Trophoblast cell (in vitro differentiated cells and primary cell): ENCODE measurements at regions not wholly inside any gene's neighbourhood (a gene's known extent, or its start where the extent isn't known, plus 50 kb on each side); places are given as distances from the start of the nearest gene placed in this dataset.
A peak's percentile ranks its signal among the peaks of the same experiment; 100 is the strongest.

Experiments
- DNase-seq, 2 donors: peaks; one replicate each; pipeline ENCODE4 v3.0.0-alpha.2; 2016
- H2AFZ ChIP-seq: 2 replicates; pipeline ENCODE4 v1.6.1; 2013; ENCODE audit warnings: low read length, moderate library complexity, mild to moderate bottlenecking; ENCODE audit not compliant: insufficient read depth, poor library complexity
- H2AK5ac ChIP-seq: 2 replicates; pipeline ENCODE4 v1.6.1; 2013; ENCODE audit warnings: mild to moderate bottlenecking, low read length
- H2BK120ac ChIP-seq: 2 replicates; pipeline ENCODE4 v1.6.1; 2013; ENCODE audit warnings: low read length, mild to moderate bottlenecking, moderate library complexity; ENCODE audit not compliant: insufficient read depth, poor library complexity
- H2BK12ac ChIP-seq: 2 replicates; pipeline ENCODE4 v1.6.1; 2013; ENCODE audit warnings: mild to moderate bottlenecking, low read length, moderate library complexity
- H2BK5ac ChIP-seq: 2 replicates; pipeline ENCODE4 v1.6.1; 2013; ENCODE audit warnings: low read length, low read depth, moderate library complexity, mild to moderate bottlenecking; ENCODE audit not compliant: poor library complexity
- H3K14ac ChIP-seq: 2 replicates; pipeline ENCODE4 v1.6.1; 2013; ENCODE audit warnings: mild to moderate bottlenecking, low read length
- H3K18ac ChIP-seq: 2 replicates; pipeline ENCODE4 v1.6.1; 2013; ENCODE audit warnings: mild to moderate bottlenecking, low read length
- H3K23ac ChIP-seq: 2 replicates; pipeline ENCODE4 v1.6.1; 2013; ENCODE audit warnings: low read length
- H3K27ac ChIP-seq: 2 replicates; pipeline ENCODE4 v1.5.1; 2013; ENCODE audit warnings: low read depth, mild to moderate bottlenecking, inconsistent platforms, low read length, moderate library complexity
- H3K27me3 ChIP-seq: 2 replicates; pipeline ENCODE4 v1.6.1; 2013; ENCODE audit warnings: inconsistent platforms, mild to moderate bottlenecking, low read length, moderate library complexity; ENCODE audit not compliant: insufficient read depth
- H3K36me3 ChIP-seq, 2 experiments: 1 replicate in 1 of 2; 2 replicates in 1 of 2; pipeline ENCODE4 v1.6.1; 2013; ENCODE audit warnings: low read length in 2 of 2, mild to moderate bottlenecking in 2 of 2, moderate library complexity in 1 of 2; ENCODE audit not compliant: insufficient read depth in 2 of 2, control insufficient read depth in 1 of 2
- H3K4ac ChIP-seq: 2 replicates; pipeline ENCODE4 v1.6.1; 2013; ENCODE audit warnings: low read depth, mild to moderate bottlenecking, low read length, moderate library complexity
- H3K4me1 ChIP-seq, 2 experiments: 1 replicate in 1 of 2; 2 replicates in 1 of 2; pipeline ENCODE4 v1.6.1; 2013; ENCODE audit warnings: low read length in 2 of 2, mild to moderate bottlenecking in 2 of 2, moderate library complexity in 1 of 2; ENCODE audit not compliant: insufficient read depth in 2 of 2, control insufficient read depth in 1 of 2
- H3K4me2 ChIP-seq: 2 replicates; pipeline ENCODE4 v1.6.1; 2013; ENCODE audit warnings: inconsistent platforms, mild to moderate bottlenecking, low read length, moderate library complexity
- H3K4me3 ChIP-seq: 2 replicates; pipeline ENCODE4 v1.5.1; 2013; ENCODE audit warnings: mild to moderate bottlenecking, low read depth, low read length, inconsistent platforms
- H3K79me1 ChIP-seq: one replicate; pipeline ENCODE4 v1.6.1; 2013; ENCODE audit warnings: low read length
- H3K79me2 ChIP-seq: 2 replicates; pipeline ENCODE4 v1.6.1; 2013; ENCODE audit warnings: low read length, mild to moderate bottlenecking; ENCODE audit not compliant: control insufficient read depth, insufficient read depth, poor library complexity
- H3K9ac ChIP-seq: 2 replicates; pipeline ENCODE4 v1.6.1; 2013; ENCODE audit warnings: mild to moderate bottlenecking, low read length
- H3K9me3 ChIP-seq: 2 replicates; pipeline ENCODE4 v1.6.1; 2013; ENCODE audit warnings: low read depth, mild to moderate bottlenecking, control low read depth, inconsistent platforms, low read length; ENCODE audit not compliant: insufficient read depth
- H4K12ac ChIP-seq: 2 replicates; pipeline ENCODE4 v1.6.1; 2013; ENCODE audit warnings: low read depth, mild to moderate bottlenecking, low read length, moderate library complexity
- H4K8ac ChIP-seq: 2 replicates; pipeline ENCODE4 v1.6.1; 2013; ENCODE audit warnings: low read depth, mild to moderate bottlenecking, low read length, moderate library complexity
- H4K91ac ChIP-seq: one replicate; pipeline ENCODE4 v1.6.1; 2013; ENCODE audit warnings: low read depth, mild to moderate bottlenecking, low read length, moderate library complexity
- WGBS: extraction: QIAGEN DNeasy Blood & Tissue Kit; methylation state at CpG from one replicate; pipeline ENCODE4 v1.1.7; 2013; ENCODE audit warnings: missing lambda C conversion rate; ENCODE audit not compliant: insufficient read length, insufficient coverage; ENCODE audit errors: extremely low coverage; 5-methylcytosine and 5-hydroxymethylcytosine counted together

DNA sequence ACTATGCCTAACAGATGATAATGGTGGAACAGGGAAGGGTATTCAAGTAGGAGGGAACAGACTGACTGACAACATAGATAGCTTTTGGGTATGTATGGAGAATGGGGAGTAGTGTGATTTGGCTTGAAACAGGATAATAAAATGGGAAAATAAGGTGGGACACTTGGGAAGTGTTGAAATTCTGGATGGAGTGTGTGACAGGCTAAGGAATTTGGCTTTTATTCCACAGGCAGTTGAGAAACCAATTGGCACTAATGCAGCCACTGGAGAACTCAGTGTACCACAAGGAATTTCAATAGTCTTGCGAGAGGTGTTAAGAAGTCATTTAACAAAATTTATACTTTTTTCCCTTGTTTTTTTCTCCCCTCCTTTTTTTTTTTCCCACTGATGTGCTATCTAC is 153.5 kb upstream of the ELAVL2 start:
- H3K4me1 ChIP-seq: no peaks in the 10 kb centered on the region
- no peak overlapping the region for H2AK5ac ChIP-seq
- H3K4me3 ChIP-seq: no peak overlapping the region
- H3K79me1 ChIP-seq: no peaks in the 10 kb centered on the region
- H3K36me3 ChIP-seq: no peaks in the 10 kb centered on the region
- no peak overlapping the region for H4K12ac ChIP-seq
- H2BK120ac ChIP-seq: no peak overlapping the region
- H3K27ac ChIP-seq: no peak overlapping the region
- no peak overlapping the region for H3K18ac ChIP-seq
- H3K9ac ChIP-seq: no peak overlapping the region
- H3K4me2 ChIP-seq: no peak overlapping the region
- H3K14ac ChIP-seq: no peak overlapping the region
- H2BK12ac ChIP-seq: no peak overlapping the region
- WGBS: no CpG with 5 or more reads among the region's 1 CpG
- H3K9me3 ChIP-seq: no peaks in the 10 kb centered on the region
- no peak for DNase-seq
- H3K79me2 ChIP-seq: no peaks in the 10 kb centered on the region
- no peak overlapping the region for H2BK5ac ChIP-seq
- H4K8ac ChIP-seq: no peak overlapping the region
- no peaks in the 10 kb centered on the region for H3K27me3 ChIP-seq
- no peak overlapping the region for H2AFZ ChIP-seq
- H3K4ac ChIP-seq: no peak overlapping the region
- no peak overlapping the region for H4K91ac ChIP-seq
- peak overlapping the region; percentile 44 for H3K23ac ChIP-seq

DNA sequence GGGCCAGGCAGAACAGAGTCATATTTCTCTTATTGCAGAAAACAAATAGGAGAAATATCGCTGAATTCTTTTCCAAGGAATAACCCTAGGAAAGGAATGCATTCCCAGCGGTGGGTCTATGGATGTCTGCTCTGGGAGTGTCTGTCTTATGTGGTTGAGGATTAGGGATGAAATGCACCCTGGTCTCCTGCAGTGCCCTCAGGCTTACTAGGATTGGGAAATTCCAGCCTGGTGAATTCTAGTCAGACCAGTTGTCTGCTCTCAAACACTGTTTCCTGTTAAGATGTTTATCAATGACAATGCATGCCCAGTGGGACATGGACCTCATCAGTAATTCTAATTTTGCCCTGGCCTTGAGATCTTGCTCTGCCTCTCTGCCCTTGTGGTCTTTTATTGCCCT is 136.1 kb upstream of the ELAVL2 start:
- H3K14ac ChIP-seq: no peak overlapping the region
- no peaks in the 10 kb centered on the region for H3K4me1 ChIP-seq
- no peak overlapping the region for H3K23ac ChIP-seq
- H3K9me3 ChIP-seq: peaks cover 3% of the 10 kb centered on the region
- no peak overlapping the region for H2AFZ ChIP-seq
- peak in 1 of 2 donors; percentile 18 for DNase-seq
- H4K12ac ChIP-seq: no peak overlapping the region
- no peaks in the 10 kb centered on the region for H3K79me2 ChIP-seq
- peak overlapping the region; percentile 74 for H3K27ac ChIP-seq
- H2BK12ac ChIP-seq: no peak overlapping the region
- no peak overlapping the region for H2AK5ac ChIP-seq
- H3K79me1 ChIP-seq: no peaks in the 10 kb centered on the region
- WGBS: no CpG with 5 or more reads among the region's 2 CpGs
- no peaks in the 10 kb centered on the region for H3K36me3 ChIP-seq
- no peak overlapping the region for H3K4me3 ChIP-seq
- no peak overlapping the region for H3K4ac ChIP-seq
- H3K18ac ChIP-seq: no peak overlapping the region
- H4K8ac ChIP-seq: no peak overlapping the region
- no peak overlapping the region for H2BK5ac ChIP-seq
- H3K27me3 ChIP-seq: no peaks in the 10 kb centered on the region
- H3K4me2 ChIP-seq: no peak overlapping the region
- H3K9ac ChIP-seq: no peak overlapping the region
- no peak overlapping the region for H4K91ac ChIP-seq
- no peak overlapping the region for H2BK120ac ChIP-seq

- peaks cover 4% of the 10 kb centered on the region for H3K79me1 ChIP-seq
- H4K12ac ChIP-seq: no peak overlapping the region
- no peak overlapping the region for H2AK5ac ChIP-seq
- no CpG with 5 or more reads among the region's 6 CpGs for WGBS
- H3K18ac ChIP-seq: no peak overlapping the region
- no peaks in the 10 kb centered on the region for H3K79me2 ChIP-seq
- H3K4me1 ChIP-seq: no peaks in the 10 kb centered on the region
- no peak overlapping the region for H3K4me3 ChIP-seq
- no peak overlapping the region for H4K91ac ChIP-seq
- no peak overlapping the region for H4K8ac ChIP-seq
- no peak overlapping the region for H2BK12ac ChIP-seq
- no peak overlapping the region for H2BK120ac ChIP-seq
- no peak overlapping the region for H3K27ac ChIP-seq
- H3K9ac ChIP-seq: no peak overlapping the region
- no peak overlapping the region for H3K14ac ChIP-seq
- H2AFZ ChIP-seq: no peak overlapping the region
- no peaks in the 10 kb centered on the region for H3K27me3 ChIP-seq
- H3K4me2 ChIP-seq: no peak overlapping the region
- no peak overlapping the region for H2BK5ac ChIP-seq
- no peak overlapping the region for H3K23ac ChIP-seq
- H3K9me3 ChIP-seq: peaks cover 4% of the 10 kb centered on the region
- H3K36me3 ChIP-seq: peaks cover 0 to 2% of the 10 kb centered on the region in 2 experiments
- DNase-seq: no peak
- no peak overlapping the region for H3K4ac ChIP-seq
Observed at GRCh38 chr9:23945897-23946296, 119.9 kb upstream of the ELAVL2 start.

DNA sequence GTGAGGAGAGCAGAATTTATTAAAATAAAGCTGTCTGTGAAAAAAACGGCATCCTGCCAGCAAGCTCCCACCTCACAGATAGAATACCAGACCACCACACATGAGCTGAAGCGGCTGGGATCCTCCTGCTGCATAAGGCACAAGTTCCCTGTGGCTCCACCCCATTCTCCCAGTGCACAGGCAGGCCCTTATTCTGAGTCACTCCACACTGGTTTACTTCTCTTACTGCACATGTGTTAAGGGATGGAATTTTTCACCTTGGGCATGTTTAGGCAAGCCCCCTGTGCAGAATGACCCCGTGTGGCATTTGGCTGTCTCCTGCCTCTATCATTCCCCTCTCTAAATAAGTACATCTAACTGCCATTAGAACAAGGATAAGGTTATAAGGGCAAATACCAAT is 115.0 kb upstream of the ELAVL2 start:
- H3K9me3 ChIP-seq: peaks cover 4% of the 10 kb centered on the region
- H3K9ac ChIP-seq: no peak overlapping the region
- no peak overlapping the region for H3K14ac ChIP-seq
- peaks cover 0 to 2% of the 10 kb centered on the region in 2 experiments for H3K36me3 ChIP-seq
- no peak overlapping the region for H2BK5ac ChIP-seq
- peaks cover 4% of the 10 kb centered on the region for H3K79me1 ChIP-seq
- no peak overlapping the region for H2AK5ac ChIP-seq
- H3K23ac ChIP-seq: no peak overlapping the region
- H3K4me2 ChIP-seq: no peak overlapping the region
- no peaks in the 10 kb centered on the region for H3K4me1 ChIP-seq
- no peak overlapping the region for H3K4me3 ChIP-seq
- H3K18ac ChIP-seq: no peak overlapping the region
- no peak overlapping the region for H2BK12ac ChIP-seq
- no peak overlapping the region for H2BK120ac ChIP-seq
- no peak overlapping the region for H4K91ac ChIP-seq
- no peak for DNase-seq
- no peaks in the 10 kb centered on the region for H3K79me2 ChIP-seq
- no peak overlapping the region for H3K4ac ChIP-seq
- no peaks in the 10 kb centered on the region for H3K27me3 ChIP-seq
- WGBS: no CpG with 5 or more reads among the region's 3 CpGs
- H2AFZ ChIP-seq: no peak overlapping the region
- no peak overlapping the region for H4K12ac ChIP-seq
- peak overlapping the region; percentile 26 for H3K27ac ChIP-seq
- H4K8ac ChIP-seq: no peak overlapping the region
